CD4-positive, CD25-positive, alpha-beta regulatory T cell (primary cell): ENCODE measurements at regions not wholly inside any gene's neighbourhood (a gene's known extent, or its start where the extent isn't known, plus 50 kb on each side); places are given as distances from the start of the nearest gene placed in this dataset.

Experiments used
- ATAC-seq, 2 donors: fragments of 150-1000 bp; cut with Tn5 transposase; one replicate each; pipeline ENCODE4 v1.10.0; 2021; ENCODE audit warnings: low read depth in 2 of 2, moderate number of reproducible peaks in 2 of 2, moderate library complexity in 1 of 2
- DNase-seq, 3 donors: peaks; one replicate each; pipeline versions ENCODE4 v3.0.0 to v3.0.0-alpha.2; 2012 to 2022; ENCODE audit warnings: mixed read lengths in 1 of 3
- H3K27ac ChIP-seq: one replicate; pipeline ENCODE4 v1.7.0; 2013; ENCODE audit warnings: mild to moderate bottlenecking, low read length; ENCODE audit not compliant: insufficient read depth, poor library complexity, severe bottlenecking
- H3K27me3 ChIP-seq: one replicate; pipeline ENCODE4 v1.7.0; 2013; ENCODE audit warnings: low read length; ENCODE audit not compliant: control insufficient read depth, insufficient read depth
- H3K36me3 ChIP-seq: one replicate; pipeline ENCODE4 v1.7.0; 2013; ENCODE audit warnings: mild to moderate bottlenecking, low read length, moderate library complexity; ENCODE audit not compliant: control insufficient read depth, insufficient read depth
- H3K4me1 ChIP-seq: 2 replicates; pipeline ENCODE4 v1.7.0; 2013; ENCODE audit warnings: mild to moderate bottlenecking, low read length; ENCODE audit not compliant: insufficient read depth, control insufficient read depth, poor library complexity, severe bottlenecking
- H3K4me3 ChIP-seq: one replicate; pipeline ENCODE4 v1.7.0; 2013; ENCODE audit warnings: low read depth, mild to moderate bottlenecking, low read length, moderate library complexity
- H3K9me3 ChIP-seq, 2 experiments: 1 replicate in 1 of 2; 2 replicates in 1 of 2; pipeline ENCODE4 v1.7.0; 2013; ENCODE audit warnings: low read length in 2 of 2, mild to moderate bottlenecking in 1 of 2, moderate library complexity in 1 of 2; ENCODE audit not compliant: control insufficient read depth in 2 of 2
- H3K27ac Mint-ChIP-seq, 3 donors: one replicate each; pipeline ENCODE4 v1.8.0; 2020 to 2022; ENCODE audit warnings: mild to moderate bottlenecking in 3 of 3, mixed read lengths in 3 of 3, moderate library complexity in 2 of 3
- H3K27me3 Mint-ChIP-seq: one replicate; pipeline ENCODE4 v1.8.0; 2022; ENCODE audit warnings: mild to moderate bottlenecking, mixed read lengths
- H3K36me3 Mint-ChIP-seq: one replicate; pipeline ENCODE4 v1.8.0; 2020; ENCODE audit warnings: mixed read lengths
- H3K4me1 Mint-ChIP-seq, 4 donors: one replicate each; pipeline ENCODE4 v1.8.0; 2020 to 2022; ENCODE audit warnings: mixed read lengths in 4 of 4, mild to moderate bottlenecking in 1 of 4
- H3K4me3 Mint-ChIP-seq, 4 donors: one replicate each; pipeline ENCODE4 v1.8.0; 2020 to 2022; ENCODE audit warnings: mild to moderate bottlenecking in 4 of 4, mixed read lengths in 4 of 4, moderate library complexity in 3 of 4
- H3K9me3 Mint-ChIP-seq, 7 donors: one replicate each; pipeline ENCODE4 v1.8.0; 2020 to 2022; ENCODE audit warnings: mixed read lengths in 7 of 7, mild to moderate bottlenecking in 3 of 7, moderate library complexity in 2 of 7

DNA sequence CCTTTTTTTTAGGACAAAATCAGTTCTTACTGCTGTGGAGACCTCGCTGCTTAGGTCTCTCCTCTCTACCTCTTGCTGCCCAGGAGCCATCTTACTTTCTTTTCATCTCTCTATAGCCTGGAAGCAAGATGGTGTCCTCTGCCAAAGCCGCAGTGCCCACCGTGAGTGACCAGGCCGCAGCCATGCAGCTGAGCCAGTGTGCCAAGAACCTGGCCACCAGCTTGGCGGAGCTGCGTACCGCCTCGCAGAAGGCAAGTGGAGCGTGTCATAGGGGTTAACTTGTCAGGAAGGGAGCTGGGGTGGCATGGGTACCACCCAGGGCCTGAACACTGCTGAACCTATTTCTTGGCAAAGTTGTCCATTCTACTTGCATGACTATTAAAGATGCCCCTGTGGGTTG is 320.3 kb upstream of the TPM1 start:
- Mint-ChIP-seq H3K4me1 (no peaks in the 10 kb centered on the region), H3K9me3 (peaks cover 0 to 2% (median 0%) of the 10 kb centered on the region in 7 donors), H3K4me3 (no peak overlapping the region), H3K27ac (no peak overlapping the region), H3K36me3 (no peaks in the 10 kb centered on the region), H3K27me3 (no peaks in the 10 kb centered on the region)
- no peak for ATAC-seq
- Histone ChIP-seq H3K9me3 (no peaks in the 10 kb centered on the region), H3K27me3 (no peaks in the 10 kb centered on the region), H3K4me1 (no peaks in the 10 kb centered on the region), H3K27ac (no peak overlapping the region), H3K4me3 (no peak overlapping the region), H3K36me3 (no peaks in the 10 kb centered on the region)
- no peak for DNase-seq

GRCh38 chr15:62726461-62726860 is 316.1 kb upstream of the TPM1 start:
- Mint-ChIP-seq H3K27ac (no peak overlapping the region), H3K4me3 (no peak overlapping the region), H3K27me3 (peaks cover 12% of the 10 kb centered on the region), H3K9me3 (peaks cover 0 to 2% (median 0%) of the 10 kb centered on the region in 7 donors), H3K36me3 (no peaks in the 10 kb centered on the region), H3K4me1 (no peaks in the 10 kb centered on the region)
- Histone ChIP-seq H3K9me3 (no peaks in the 10 kb centered on the region), H3K4me1 (no peaks in the 10 kb centered on the region), H3K27ac (no peak overlapping the region), H3K36me3 (no peaks in the 10 kb centered on the region), H3K27me3 (peaks cover 4% of the 10 kb centered on the region), H3K4me3 (no peak overlapping the region)
- DNase-seq, result no peak
- ATAC-seq, result no peak

DNA sequence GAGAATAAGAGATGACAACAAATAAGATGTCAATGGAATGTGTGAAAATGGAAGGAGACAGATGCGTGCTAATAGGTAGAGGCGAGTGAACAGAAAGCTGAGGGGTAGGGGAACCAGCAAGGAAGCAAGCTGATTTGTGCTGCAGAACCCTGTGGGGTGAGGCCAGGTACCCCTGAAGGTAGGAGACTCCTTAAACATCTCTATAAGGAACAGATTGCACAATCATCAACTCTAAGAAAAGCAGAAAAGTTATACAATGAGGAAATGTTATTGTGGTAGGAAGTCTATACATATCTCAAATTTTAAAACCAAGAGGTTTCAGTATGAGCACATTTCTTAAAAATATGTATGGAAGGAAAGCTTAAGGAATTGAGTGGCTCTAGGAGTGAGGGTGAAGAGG is 315.0 kb upstream of the TPM1 start:
- Mint-ChIP-seq H3K27ac (no peak overlapping the region), H3K27me3 (peaks cover 12% of the 10 kb centered on the region), H3K4me3 (no peak overlapping the region), H3K4me1 (no peaks in the 10 kb centered on the region), H3K9me3 (peaks cover 0 to 5% (median 0%) of the 10 kb centered on the region in 7 donors), H3K36me3 (no peaks in the 10 kb centered on the region)
- Histone ChIP-seq H3K27ac (no peak overlapping the region), H3K9me3 (no peaks in the 10 kb centered on the region), H3K4me1 (no peaks in the 10 kb centered on the region), H3K27me3 (peaks cover 5% of the 10 kb centered on the region), H3K36me3 (no peaks in the 10 kb centered on the region), H3K4me3 (no peak overlapping the region)
- DNase-seq (no peak), ATAC-seq (no peak)

DNA sequence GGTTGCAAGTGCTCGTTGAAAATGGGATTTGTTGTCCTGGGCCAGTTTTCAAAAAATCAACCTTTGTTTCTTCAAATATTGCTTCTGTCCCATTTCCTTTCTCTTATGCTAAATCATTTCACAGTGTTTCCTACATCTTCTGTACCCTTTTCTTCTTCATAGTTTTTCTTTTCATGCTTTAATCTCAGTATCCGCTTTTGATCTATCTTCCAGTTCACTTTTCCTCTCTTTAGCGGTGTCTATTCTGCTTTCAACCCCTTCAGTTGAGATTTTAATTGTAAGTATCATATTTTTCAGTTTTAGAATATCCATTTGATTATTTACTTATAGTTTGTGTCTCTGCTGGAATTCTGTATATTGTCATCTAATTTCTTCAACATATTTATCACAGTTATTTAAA is 311.7 kb upstream of the TPM1 start:
- Histone ChIP-seq H3K27me3 (peaks cover 9% of the 10 kb centered on the region), H3K36me3 (no peaks in the 10 kb centered on the region), H3K4me3 (no peak overlapping the region), H3K27ac (no peak overlapping the region), H3K9me3 (no peaks in the 10 kb centered on the region), H3K4me1 (no peaks in the 10 kb centered on the region)
- ATAC-seq, result no peak
- H3K27ac Mint-ChIP-seq, result no peak overlapping the region
- H3K4me3 Mint-ChIP-seq, result no peak overlapping the region
- H3K27me3 Mint-ChIP-seq, result peaks cover 19% of the 10 kb centered on the region
- H3K9me3 Mint-ChIP-seq, result peaks cover 0 to 5% (median 2%) of the 10 kb centered on the region in 7 donors
- DNase-seq, result no peak
- H3K36me3 Mint-ChIP-seq, result no peaks in the 10 kb centered on the region
- no peaks in the 10 kb centered on the region for H3K4me1 Mint-ChIP-seq

DNA sequence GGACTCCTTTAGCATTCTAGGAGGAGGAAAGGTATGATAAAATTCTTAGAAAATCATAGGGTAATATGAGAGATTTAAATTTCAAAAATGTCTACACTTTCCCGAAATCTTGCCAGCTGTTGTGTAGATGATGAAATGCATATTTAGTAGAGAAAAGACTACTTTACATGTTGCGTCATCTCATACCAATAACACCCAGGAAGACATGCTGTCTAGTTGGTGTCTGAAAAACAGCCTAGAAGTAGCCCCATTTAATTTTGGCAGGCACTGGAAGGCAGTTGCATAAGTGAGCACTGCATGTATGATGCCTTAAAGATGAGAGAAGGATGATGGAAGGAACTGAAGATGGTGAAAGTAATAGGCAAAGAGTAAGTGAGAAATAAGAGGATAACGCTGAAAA is 310.5 kb upstream of the TPM1 start:
- Mint-ChIP-seq H3K4me1 (no peaks in the 10 kb centered on the region), H3K27ac (no peak overlapping the region), H3K27me3 (peaks cover 21% of the 10 kb centered on the region), H3K4me3 (no peak overlapping the region), H3K36me3 (no peaks in the 10 kb centered on the region), H3K9me3 (peaks cover 0 to 5% (median 2%) of the 10 kb centered on the region in 7 donors)
- Histone ChIP-seq H3K4me3 (no peak overlapping the region), H3K27ac (no peak overlapping the region), H3K36me3 (no peaks in the 10 kb centered on the region), H3K27me3 (peaks cover 9% of the 10 kb centered on the region), H3K4me1 (no peaks in the 10 kb centered on the region), H3K9me3 (no peaks in the 10 kb centered on the region)
- no peak for ATAC-seq
- no peak for DNase-seq

GRCh38 chr15:62734706-62735105 is 307.8 kb upstream of the TPM1 start:
- H3K4me1 Mint-ChIP-seq, result no peaks in the 10 kb centered on the region
- Histone ChIP-seq H3K27ac (no peak overlapping the region), H3K9me3 (no peaks in the 10 kb centered on the region), H3K27me3 (peaks cover 9% of the 10 kb centered on the region), H3K36me3 (no peaks in the 10 kb centered on the region), H3K4me3 (no peak overlapping the region), H3K4me1 (no peaks in the 10 kb centered on the region)
- peaks cover 0 to 5% (median 3%) of the 10 kb centered on the region in 7 donors for H3K9me3 Mint-ChIP-seq
- no peak overlapping the region for H3K4me3 Mint-ChIP-seq
- ATAC-seq (no peak), DNase-seq (no peak)
- H3K27me3 Mint-ChIP-seq, result peaks cover 22% of the 10 kb centered on the region
- no peak overlapping the region for H3K27ac Mint-ChIP-seq
- H3K36me3 Mint-ChIP-seq, result no peaks in the 10 kb centered on the region

DNA sequence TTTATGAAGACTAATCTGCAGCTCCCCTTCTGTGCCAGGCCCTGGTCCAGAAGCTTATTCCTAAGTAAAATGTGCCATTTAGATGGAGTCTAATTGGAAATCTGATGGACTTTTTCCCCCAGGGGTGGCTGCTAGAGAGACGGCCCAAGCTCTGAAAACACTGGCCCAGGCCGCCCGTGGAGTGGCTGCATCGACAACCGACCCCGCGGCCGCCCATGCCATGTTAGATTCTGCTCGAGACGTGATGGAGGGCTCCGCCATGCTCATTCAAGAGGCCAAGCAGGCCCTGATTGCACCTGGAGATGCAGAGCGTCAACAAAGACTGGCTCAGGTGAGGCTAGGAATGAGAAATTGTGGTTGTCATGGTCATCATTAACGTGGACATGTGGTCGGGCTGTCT is 305.8 kb upstream of the TPM1 start:
- no peak overlapping the region for H3K4me3 ChIP-seq
- ATAC-seq, result no peak
- H3K4me1 Mint-ChIP-seq, result no peaks in the 10 kb centered on the region
- H3K27me3 ChIP-seq, result peaks cover 5% of the 10 kb centered on the region
- no peaks in the 10 kb centered on the region for H3K4me1 ChIP-seq
- DNase-seq, result no peak
- no peaks in the 10 kb centered on the region for H3K36me3 ChIP-seq
- no peak overlapping the region for H3K4me3 Mint-ChIP-seq
- no peak overlapping the region for H3K27ac ChIP-seq
- H3K9me3 ChIP-seq, result no peaks in the 10 kb centered on the region
- H3K27ac Mint-ChIP-seq, result no peak overlapping the region
- peaks cover 0 to 5% (median 2%) of the 10 kb centered on the region in 7 donors for H3K9me3 Mint-ChIP-seq
- peaks cover 15% of the 10 kb centered on the region for H3K27me3 Mint-ChIP-seq
- no peaks in the 10 kb centered on the region for H3K36me3 Mint-ChIP-seq

- H3K4me3 ChIP-seq, result no peak overlapping the region
- no peaks in the 10 kb centered on the region for H3K9me3 ChIP-seq
- no peak overlapping the region for H3K27ac Mint-ChIP-seq
- no peak overlapping the region for H3K4me3 Mint-ChIP-seq
- H3K4me1 Mint-ChIP-seq, result peaks cover 0 to 7% (median 5%) of the 10 kb centered on the region in 4 donors
- peaks cover 15% of the 10 kb centered on the region for H3K27me3 Mint-ChIP-seq
- no peaks in the 10 kb centered on the region for H3K36me3 ChIP-seq
- no peak overlapping the region for H3K27ac ChIP-seq
- no peak for ATAC-seq
- no peaks in the 10 kb centered on the region for H3K36me3 Mint-ChIP-seq
- peaks cover 5% of the 10 kb centered on the region for H3K27me3 ChIP-seq
- peaks cover 0 to 4% (median 2%) of the 10 kb centered on the region in 7 donors for H3K9me3 Mint-ChIP-seq
- no peak for DNase-seq
- H3K4me1 ChIP-seq, result no peaks in the 10 kb centered on the region
Measured at GRCh38 chr15:62737551-62737950, 305.0 kb upstream of the TPM1 start.
